SK-N-SH (cell line): ENCODE measurements at regions not wholly inside any gene's neighbourhood (a gene's known extent, or its start where the extent isn't known, plus 50 kb on each side); places are given as distances from the start of the nearest gene placed in this dataset.

ENCODE experiments used
- CTCF ChIA-PET: fragments of 300-600, 350-600 bp; formaldehyde crosslinking; extraction: SDS; loops from one replicate; lab custom pipeline; 2021; lab: Yijun Ruan, JAX
- POLR2A ChIA-PET: fragments of 350-600 bp; sonication (Branson Sonifier 250); formaldehyde crosslinking; extraction: SDS; loops from one replicate; lab custom pipeline; 2020; ENCODE audit warnings: antibody characterized with exemption, inconsistent platforms; lab: Yijun Ruan, JAX
- DNase-seq: peaks from one replicate; pipeline ENCODE4 v3.0.0; 2012
- H2AFZ ChIP-seq: fragments of 200-600 bp; sonication (generic); 2 replicates; pipeline ENCODE4 v1.8.1; 2016; ENCODE audit warnings: antibody characterized with exemption, mild to moderate bottlenecking, low read depth
- H3F3A ChIP-seq: fragments of 200-600 bp; sonication (generic); replicated peaks from 2 replicates; pipeline ENCODE3; 2016; ENCODE audit warnings: antibody characterized with exemption, mild to moderate bottlenecking; ENCODE audit not compliant: insufficient read depth
- H3K27ac ChIP-seq, 2 experiments: fragments of 200-500 bp in 1 of 2; fragments of 200-600 bp in 1 of 2; sonication (Bioruptor generic) in 1 of 2; sonication (generic), shearing (Covaris generic) in 1 of 2; 2 replicates each; pipeline versions ENCODE4 v1.5.1 to v1.6.1; 2014 to 2016; ENCODE audit warnings: low read depth in 2 of 2, inconsistent platforms in 1 of 2, low read length in 1 of 2, mild to moderate bottlenecking in 1 of 2, mixed read lengths in 1 of 2
- H3K27me3 ChIP-seq: fragments of 200-600 bp; sonication (generic), shearing (Covaris generic); 2 replicates; pipeline ENCODE4 v1.6.1; 2016; ENCODE audit warnings: mixed run types; ENCODE audit not compliant: insufficient read depth
- H3K36me3 ChIP-seq, 2 experiments: fragments of 200-500 bp in 1 of 2; fragments of 200-600 bp in 1 of 2; sonication (Bioruptor generic) in 1 of 2; sonication (generic) in 1 of 2; replicated peaks in 1 of 2; 2 replicates each; pipeline versions ENCODE3 to v1.5.1; 2014 to 2016; ENCODE audit warnings: low read length in 1 of 2, mild to moderate bottlenecking in 1 of 2; ENCODE audit not compliant: insufficient read depth in 2 of 2, control insufficient read depth in 1 of 2
- H3K4me1 ChIP-seq, 2 experiments: fragments of 200-500 bp in 1 of 2; fragments of 200-600 bp in 1 of 2; sonication (Bioruptor generic) in 1 of 2; sonication (generic), shearing (Covaris generic) in 1 of 2; 2 replicates each; pipeline versions ENCODE4 v1.5.1 to v1.6.1; 2014 to 2016; ENCODE audit warnings: low read depth in 1 of 2, low read length in 1 of 2, mixed run types in 1 of 2; ENCODE audit not compliant: insufficient read depth in 2 of 2, control insufficient read depth in 1 of 2
- H3K4me2 ChIP-seq: fragments of 200-600 bp; sonication (generic), shearing (Covaris generic); 2 replicates; pipeline ENCODE4 v1.6.1; 2017; ENCODE audit warnings: mixed run types
- H3K4me3 ChIP-seq, 2 experiments: fragments of 200-500 bp in 1 of 2; fragments of 200-600 bp in 1 of 2; sonication (Bioruptor generic) in 1 of 2; sonication (generic), shearing (Covaris generic) in 1 of 2; 2 replicates each; pipeline versions ENCODE4 v1.5.1 to v1.8.1; 2014 to 2016; ENCODE audit warnings: low read depth in 2 of 2, inconsistent platforms in 1 of 2, low read length in 1 of 2, mild to moderate bottlenecking in 1 of 2, mixed read lengths in 1 of 2, moderate library complexity in 1 of 2
- H3K79me2 ChIP-seq: fragments of 200-600 bp; sonication (generic); 2 replicates; pipeline ENCODE4 v1.8.1; 2017; ENCODE audit warnings: mild to moderate bottlenecking; ENCODE audit not compliant: insufficient read depth
- H3K9ac ChIP-seq: fragments of 200-600 bp; sonication (generic); 2 replicates; pipeline ENCODE4 v1.6.1; 2017; ENCODE audit warnings: mixed run types
- H3K9me2 ChIP-seq: fragments of 200-600 bp; sonication (generic); 2 replicates; pipeline ENCODE4 v1.6.1; 2017; ENCODE audit warnings: mixed run types
- H3K9me3 ChIP-seq: fragments of 200-600 bp; sonication (generic); 2 replicates; pipeline ENCODE4 v1.6.1; 2017; ENCODE audit warnings: mixed run types, mild to moderate bottlenecking, moderate library complexity
- H4K20me1 ChIP-seq: fragments of 200-600 bp; sonication (generic); 2 replicates; pipeline ENCODE4 v1.6.1; 2017; ENCODE audit warnings: mild to moderate bottlenecking, mixed run types; ENCODE audit not compliant: insufficient read depth
- CHD2 ChIP-seq: fragments of 150-350 bp; IDR thresholded peaks from 2 replicates; pipeline ENCODE4 v1.6.1; 2018; ENCODE audit warnings: low read length; ENCODE audit not compliant: partially characterized antibody
- FOXJ3 ChIP-seq: sonication (generic); formaldehyde crosslinking; IDR thresholded peaks from 2 replicates; pipeline ENCODE4 v1.5.1; 2020; ENCODE audit warnings: mild to moderate bottlenecking, missing genetic modification reagents
- GATA2 ChIP-seq: sonication (generic); formaldehyde crosslinking; IDR thresholded peaks from 2 replicates; pipeline ENCODE4 v1.5.0; 2020; ENCODE audit warnings: mild to moderate bottlenecking, missing genetic modification reagents
- MXI1 ChIP-seq: IDR thresholded peaks from 2 replicates; pipeline ENCODE4 v1.6.1; 2012; ENCODE audit warnings: mild to moderate bottlenecking, low read depth, low read length, improper control_type of control experiment
- RAD21 ChIP-seq: IDR thresholded peaks from 2 replicates; pipeline ENCODE4 v1.6.1; 2012; ENCODE audit warnings: mild to moderate bottlenecking, low read length
- RCOR1 ChIP-seq: fragments of 150-350 bp; IDR thresholded peaks from 2 replicates; pipeline ENCODE4 v1.6.1; 2017; ENCODE audit warnings: antibody characterized with exemption, low read length
- RFX5 ChIP-seq: IDR thresholded peaks from 2 replicates; pipeline ENCODE4 v1.6.1; 2012; ENCODE audit warnings: mild to moderate bottlenecking, improper control_type of control experiment, low read length
- TAF1 ChIP-seq: IDR thresholded peaks from 2 replicates; pipeline ENCODE4 v1.6.1; 2012; ENCODE audit warnings: low read depth, mild to moderate bottlenecking, low read length, moderate library complexity, borderline replicate concordance
- TCF12 ChIP-seq: IDR thresholded peaks from 2 replicates; pipeline ENCODE4 v1.4.0; 2012
- WGBS: methylation state at CpG from one replicate; pipeline ENCODE4 v1.1.6; 2017; ENCODE audit warnings: low lambda C conversion rate; 5-methylcytosine and 5-hydroxymethylcytosine counted together
- TF ChIP-seq, protein P1 (sequence below): IDR thresholded peaks from 2 replicates; pipeline ENCODE4 v1.6.1; 2012; ENCODE audit warnings: mild to moderate bottlenecking, low read depth, low read length, moderate library complexity

GRCh38 chr14:84519836-84520235 is 1010.1 kb upstream of the FLRT2 start:
- no peaks in the 10 kb centered on the region for H3K9me3 ChIP-seq
- H3K4me1 ChIP-seq = no peaks in the 10 kb centered on the region
- ChIA-PET POLR2A (no interaction called here), CTCF (no interaction called here)
- H3K9ac ChIP-seq = no peak overlapping the region
- no peaks in the 10 kb centered on the region for H3K9me2 ChIP-seq
- H3K27ac ChIP-seq = no peak overlapping the region
- H3K79me2 ChIP-seq = no peaks in the 10 kb centered on the region
- H3K27me3 ChIP-seq = no peaks in the 10 kb centered on the region
- no peaks in the 10 kb centered on the region for H3F3A ChIP-seq
- no peak overlapping the region for H3K4me2 ChIP-seq
- H3K36me3 ChIP-seq = no peaks in the 10 kb centered on the region
- no peak for DNase-seq
- no peak overlapping the region for H3K4me3 ChIP-seq
- 4% methylated on average over 3 of the region's 3 CpGs for WGBS
- H2AFZ ChIP-seq = no peak overlapping the region
- no peak for TF ChIP-seq RAD21
- no peak for TF ChIP-seq GATA2 (CRISPR knock-in tag)
- no peak for TF ChIP-seq MXI1
- TF ChIP-seq RCOR1 = no peak
- no peak for TF ChIP-seq TCF12
- no peaks in the 10 kb centered on the region for H4K20me1 ChIP-seq

- Histone ChIP-seq H3K27me3 (no peaks in the 10 kb centered on the region), H3F3A (no peaks in the 10 kb centered on the region), H3K9me2 (no peaks in the 10 kb centered on the region), H3K9ac (no peak overlapping the region), H3K27ac (no peak overlapping the region), H3K4me2 (no peak overlapping the region), H3K9me3 (no peaks in the 10 kb centered on the region), H3K79me2 (no peaks in the 10 kb centered on the region), H2AFZ (no peak overlapping the region), H3K36me3 (no peaks in the 10 kb centered on the region), H4K20me1 (no peaks in the 10 kb centered on the region), H3K4me3 (no peak overlapping the region), H3K4me1 (no peaks in the 10 kb centered on the region)
- POLR2A ChIA-PET = no interaction called here
- WGBS = 8% methylated on average over 1 of the region's 1 CpG
- no peak for DNase-seq
- TF ChIP-seq RFX5 (no peak), TAF1 (no peak), CHD2 (no peak), FOXJ3 (CRISPR knock-in tag) (no peak)
- TF ChIP-seq, protein P1, sequence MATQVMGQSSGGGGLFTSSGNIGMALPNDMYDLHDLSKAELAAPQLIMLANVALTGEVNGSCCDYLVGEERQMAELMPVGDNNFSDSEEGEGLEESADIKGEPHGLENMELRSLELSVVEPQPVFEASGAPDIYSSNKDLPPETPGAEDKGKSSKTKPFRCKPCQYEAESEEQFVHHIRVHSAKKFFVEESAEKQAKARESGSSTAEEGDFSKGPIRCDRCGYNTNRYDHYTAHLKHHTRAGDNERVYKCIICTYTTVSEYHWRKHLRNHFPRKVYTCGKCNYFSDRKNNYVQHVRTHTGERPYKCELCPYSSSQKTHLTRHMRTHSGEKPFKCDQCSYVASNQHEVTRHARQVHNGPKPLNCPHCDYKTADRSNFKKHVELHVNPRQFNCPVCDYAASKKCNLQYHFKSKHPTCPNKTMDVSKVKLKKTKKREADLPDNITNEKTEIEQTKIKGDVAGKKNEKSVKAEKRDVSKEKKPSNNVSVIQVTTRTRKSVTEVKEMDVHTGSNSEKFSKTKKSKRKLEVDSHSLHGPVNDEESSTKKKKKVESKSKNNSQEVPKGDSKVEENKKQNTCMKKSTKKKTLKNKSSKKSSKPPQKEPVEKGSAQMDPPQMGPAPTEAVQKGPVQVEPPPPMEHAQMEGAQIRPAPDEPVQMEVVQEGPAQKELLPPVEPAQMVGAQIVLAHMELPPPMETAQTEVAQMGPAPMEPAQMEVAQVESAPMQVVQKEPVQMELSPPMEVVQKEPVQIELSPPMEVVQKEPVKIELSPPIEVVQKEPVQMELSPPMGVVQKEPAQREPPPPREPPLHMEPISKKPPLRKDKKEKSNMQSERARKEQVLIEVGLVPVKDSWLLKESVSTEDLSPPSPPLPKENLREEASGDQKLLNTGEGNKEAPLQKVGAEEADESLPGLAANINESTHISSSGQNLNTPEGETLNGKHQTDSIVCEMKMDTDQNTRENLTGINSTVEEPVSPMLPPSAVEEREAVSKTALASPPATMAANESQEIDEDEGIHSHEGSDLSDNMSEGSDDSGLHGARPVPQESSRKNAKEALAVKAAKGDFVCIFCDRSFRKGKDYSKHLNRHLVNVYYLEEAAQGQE = no peak
- CTCF ChIA-PET = no interaction called here
Measured at GRCh38 chr14:84520711-84521338, 1009.1 kb upstream of the FLRT2 start.
